ENCODE measurements at regions not wholly inside any gene's neighbourhood (a gene's known extent, or its start where the extent isn't known, plus 50 kb on each side); places are given as distances from the start of the nearest gene placed in this dataset.

DNA sequence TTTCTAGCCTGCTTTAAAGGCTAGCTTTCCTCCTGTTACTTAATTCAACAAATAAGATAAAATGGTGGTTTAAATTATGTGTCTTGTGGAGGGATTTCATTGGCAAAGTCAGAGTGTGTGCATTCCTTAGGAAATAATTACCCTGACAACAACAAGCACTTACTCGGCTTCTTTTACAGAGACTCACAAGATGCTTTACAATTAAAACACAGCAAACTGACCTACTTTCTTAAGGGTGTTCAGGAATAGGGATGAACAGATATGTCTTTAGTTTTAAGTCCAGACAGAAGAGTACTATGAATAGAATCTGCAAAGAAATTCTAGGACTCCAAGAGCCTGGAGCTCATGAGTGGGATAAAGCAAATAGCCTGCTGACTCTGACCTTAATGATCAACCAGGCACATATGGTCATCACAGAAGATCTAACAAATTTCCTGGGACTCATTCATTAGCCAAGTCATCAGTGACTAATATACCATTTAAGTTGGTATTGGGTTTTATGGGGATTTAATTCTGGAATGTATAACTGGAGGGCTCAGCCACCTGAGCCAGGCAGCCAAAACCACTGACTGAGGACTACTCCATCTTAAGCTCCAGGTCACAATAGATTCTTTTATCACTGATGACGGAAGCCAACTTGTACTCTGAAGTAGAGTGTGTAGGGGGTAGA, 161.8 kb upstream of the RIMS1 start:
- TF ChIP-seq, protein P1, sequence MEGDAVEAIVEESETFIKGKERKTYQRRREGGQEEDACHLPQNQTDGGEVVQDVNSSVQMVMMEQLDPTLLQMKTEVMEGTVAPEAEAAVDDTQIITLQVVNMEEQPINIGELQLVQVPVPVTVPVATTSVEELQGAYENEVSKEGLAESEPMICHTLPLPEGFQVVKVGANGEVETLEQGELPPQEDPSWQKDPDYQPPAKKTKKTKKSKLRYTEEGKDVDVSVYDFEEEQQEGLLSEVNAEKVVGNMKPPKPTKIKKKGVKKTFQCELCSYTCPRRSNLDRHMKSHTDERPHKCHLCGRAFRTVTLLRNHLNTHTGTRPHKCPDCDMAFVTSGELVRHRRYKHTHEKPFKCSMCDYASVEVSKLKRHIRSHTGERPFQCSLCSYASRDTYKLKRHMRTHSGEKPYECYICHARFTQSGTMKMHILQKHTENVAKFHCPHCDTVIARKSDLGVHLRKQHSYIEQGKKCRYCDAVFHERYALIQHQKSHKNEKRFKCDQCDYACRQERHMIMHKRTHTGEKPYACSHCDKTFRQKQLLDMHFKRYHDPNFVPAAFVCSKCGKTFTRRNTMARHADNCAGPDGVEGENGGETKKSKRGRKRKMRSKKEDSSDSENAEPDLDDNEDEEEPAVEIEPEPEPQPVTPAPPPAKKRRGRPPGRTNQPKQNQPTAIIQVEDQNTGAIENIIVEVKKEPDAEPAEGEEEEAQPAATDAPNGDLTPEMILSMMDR (IDR thresholded peaks at IDR 0.05): no peak
- ATAC-seq (no peak), DNase-seq (no peak)
- intact Hi-C loops (cut with DNase I): no loop called here
- no peaks in the 10 kb centered on the region for H3K9me3 ChIP-seq
- H3K4me3 ChIP-seq: no peak overlapping the region
- H3K36me3 ChIP-seq: no peaks in the 10 kb centered on the region
- no peak overlapping the region for H3K27ac ChIP-seq
- H3K4me1 ChIP-seq: no peaks in the 10 kb centered on the region
- no peaks in the 10 kb centered on the region for H3K27me3 ChIP-seq

GRCh38 chr6:71725126-71725470, 161.3 kb upstream of the RIMS1 start:
- H3K9me3 ChIP-seq: no peaks in the 10 kb centered on the region
- intact Hi-C loops (cut with DNase I): no loop called here
- H3K4me1 ChIP-seq: no peaks in the 10 kb centered on the region
- H3K4me3 ChIP-seq: no peak overlapping the region
- no peak overlapping the region for H3K27ac ChIP-seq
- H3K27me3 ChIP-seq: no peaks in the 10 kb centered on the region
- ATAC-seq (no peak), DNase-seq (no peak)
- no peaks in the 10 kb centered on the region for H3K36me3 ChIP-seq
- TF ChIP-seq, protein P1 (IDR thresholded peaks at IDR 0.05): no peak

GRCh38 chr6:71726121-71726520, 160.2 kb upstream of the RIMS1 start:
- no peaks in the 10 kb centered on the region for H3K4me1 ChIP-seq
- DNase-seq: no peak
- H3K9me3 ChIP-seq: no peaks in the 10 kb centered on the region
- TF ChIP-seq, protein P1 (IDR thresholded peaks at IDR 0.05): no peak
- H3K27me3 ChIP-seq: no peaks in the 10 kb centered on the region
- ATAC-seq: no peak
- no peaks in the 10 kb centered on the region for H3K36me3 ChIP-seq
- H3K27ac ChIP-seq: no peak overlapping the region
- H3K4me3 ChIP-seq: no peak overlapping the region
- intact Hi-C loops (cut with DNase I): no loop called here

DNA sequence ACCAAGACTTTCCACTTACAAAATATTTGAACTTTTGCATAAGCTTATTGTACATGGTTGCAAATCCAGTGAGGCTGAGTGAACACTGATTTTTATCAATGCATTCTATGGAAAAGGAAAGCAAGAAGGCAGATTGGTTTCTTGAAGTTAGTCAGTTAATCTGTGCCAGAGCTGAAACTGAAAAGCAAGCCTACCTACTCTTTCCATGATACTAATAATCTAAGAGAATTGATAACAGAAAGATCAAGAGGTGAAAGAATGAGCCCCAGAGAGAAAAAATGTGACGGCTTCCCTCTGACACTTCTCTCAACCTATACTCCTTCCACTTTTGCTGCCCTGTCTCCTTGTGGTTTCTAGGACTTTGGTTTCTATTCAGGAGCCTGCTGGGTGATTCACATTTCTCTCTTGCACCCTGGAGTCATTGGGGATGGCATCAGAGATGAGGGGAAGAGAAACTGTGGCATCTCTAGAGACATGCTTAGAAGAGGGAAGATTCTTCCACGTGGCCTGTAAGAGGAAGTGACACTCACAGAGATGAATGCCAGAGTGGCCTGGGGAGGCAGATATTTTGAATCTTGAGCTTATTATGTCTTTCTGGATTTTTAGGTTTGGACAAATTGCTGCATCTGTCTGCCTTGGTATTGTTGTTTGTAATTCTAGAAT, 158.6 kb upstream of the RIMS1 start:
- Histone ChIP-seq H3K4me1 (no peaks in the 10 kb centered on the region), H3K27me3 (no peaks in the 10 kb centered on the region), H3K9me3 (no peaks in the 10 kb centered on the region), H3K4me3 (no peak overlapping the region), H3K27ac (no peak overlapping the region), H3K36me3 (no peaks in the 10 kb centered on the region)
- intact Hi-C loops (cut with DNase I): no loop called here
- no peak for ATAC-seq
- TF ChIP-seq, protein P1 (IDR thresholded peaks at IDR 0.05): no peak
- no peak for DNase-seq

GRCh38 chr6:71730284-71730683, 156.1 kb upstream of the RIMS1 start:
- Histone ChIP-seq H3K36me3 (no peaks in the 10 kb centered on the region), H3K27me3 (no peaks in the 10 kb centered on the region), H3K4me1 (no peaks in the 10 kb centered on the region), H3K27ac (no peak overlapping the region), H3K9me3 (no peaks in the 10 kb centered on the region), H3K4me3 (no peak overlapping the region)
- intact Hi-C loops (cut with DNase I): no loop called here
- TF ChIP-seq, protein P1 (IDR thresholded peaks at IDR 0.05): no peak
- DNase-seq (no peak), ATAC-seq (no peak)

Measured in upper lobe of right lung (tissue), 1 donor.